GM18526 (cell line): ENCODE measurements at regions not wholly inside any gene's neighbourhood (a gene's known extent, or its start where the extent isn't known, plus 50 kb on each side); places are given as distances from the start of the nearest gene placed in this dataset.

ENCODE experiments used
- POLR2A ChIP-seq: IDR thresholded peaks from 3 replicates; pipeline ENCODE4 v1.6.1; 2011; ENCODE audit not compliant: insufficient read length; ENCODE audit errors: extremely low read depth

- no peak for TF ChIP-seq POLR2A
These were observed 478.4 kb downstream of the BCOR start for GRCh38 chrX:39619182-39620009.

- TF ChIP-seq POLR2A, result no peak
These were observed 473.6 kb downstream of the BCOR start for GRCh38 chrX:39624166-39624565.

GRCh38 chrX:39625810-39626209 lies 471.9 kb downstream of the BCOR start:
- TF ChIP-seq POLR2A, result no peak

- no peak for TF ChIP-seq POLR2A
These were observed 471.0 kb downstream of the BCOR start for GRCh38 chrX:39626749-39627148.

GRCh38 chrX:39627257-39627656 lies 470.5 kb downstream of the BCOR start:
- TF ChIP-seq POLR2A, result no peak

- TF ChIP-seq POLR2A, result no peak
These were observed 468.8 kb downstream of the BCOR start for GRCh38 chrX:39629001-39629400.

- no peak for TF ChIP-seq POLR2A
These were observed 467.4 kb downstream of the BCOR start for GRCh38 chrX:39630344-39630743.

GRCh38 chrX:39631276-39632229 lies 466.2 kb downstream of the BCOR start:
- no peak for TF ChIP-seq POLR2A

- TF ChIP-seq POLR2A, result no peak
These were observed 464.5 kb downstream of the BCOR start for GRCh38 chrX:39633293-39633692.

- TF ChIP-seq POLR2A, result no peak
These were observed 461.3 kb downstream of the BCOR start for GRCh38 chrX:39636481-39636880.

GRCh38 chrX:39638526-39638925 lies 459.2 kb downstream of the BCOR start:
- no peak for TF ChIP-seq POLR2A

- no peak for TF ChIP-seq POLR2A
These were observed 457.9 kb downstream of the BCOR start for GRCh38 chrX:39639871-39640270.

- no peak for TF ChIP-seq POLR2A
These were observed 456.9 kb downstream of the BCOR start for GRCh38 chrX:39640866-39641265.

GRCh38 chrX:39642071-39642470 lies 455.7 kb downstream of the BCOR start:
- no peak for TF ChIP-seq POLR2A

GRCh38 chrX:39643550-39643949 lies 454.2 kb downstream of the BCOR start:
- no peak for TF ChIP-seq POLR2A
